HG03045 (cell line): ENCODE measurements at regions not wholly inside any gene's neighbourhood (a gene's known extent, or its start where the extent isn't known, plus 50 kb on each side); places are given as distances from the start of the nearest gene placed in this dataset.
"Not testable (repeated sequence)": the region's sequence is repeated elsewhere in the genome, so short reads cannot be mapped to it uniquely, and the experiment has no call there.

Experiments
- ATAC-seq: cut with Tn5 transposase; IDR thresholded peaks from one replicate; pipeline ENCODE4 v1.9.1; 2021; ENCODE audit warnings: mild to moderate bottlenecking, moderate library complexity; ENCODE audit not compliant: unreplicated experiment

DNA sequence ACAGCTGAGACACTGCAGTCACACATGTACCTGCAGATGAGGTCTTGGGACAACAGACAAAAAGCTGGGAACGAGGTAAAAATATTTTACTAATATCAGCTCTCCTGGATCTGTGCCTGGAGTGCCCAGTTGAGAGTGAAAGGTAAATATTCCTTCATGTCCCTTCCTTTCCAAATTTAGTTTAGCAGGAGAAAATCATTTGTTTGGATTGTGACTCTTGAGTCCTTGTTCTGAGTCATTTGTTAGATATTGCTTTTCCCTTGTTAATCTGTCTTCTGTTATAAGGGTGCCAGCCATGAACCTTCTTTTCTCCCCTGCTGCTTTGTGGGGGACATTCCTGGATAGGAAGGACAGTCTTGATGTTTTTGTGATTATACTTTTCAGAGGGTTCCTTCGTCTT is 329.2 kb downstream of the DSC3 start:
- no peak for ATAC-seq

DNA sequence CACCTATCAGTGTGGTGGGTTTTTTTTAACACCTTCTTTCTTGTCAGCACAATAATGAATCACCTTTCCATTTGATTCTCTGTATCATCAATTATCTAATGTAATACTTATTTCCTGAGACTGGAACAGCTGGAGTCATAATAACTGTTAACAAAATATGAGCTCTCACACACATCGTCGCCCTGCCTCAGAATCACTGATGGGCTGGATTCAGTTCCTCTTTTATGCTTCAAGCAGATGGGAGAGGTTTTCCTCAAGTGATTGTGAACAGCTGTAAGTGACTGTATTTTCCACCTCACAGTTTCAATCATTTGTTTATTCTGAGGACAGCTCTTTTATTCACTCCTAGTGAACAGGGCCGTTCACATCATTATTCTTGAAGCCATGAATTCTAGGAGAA is 330.2 kb downstream of the DSC3 start:
- peak; percentile 56 for ATAC-seq

DNA sequence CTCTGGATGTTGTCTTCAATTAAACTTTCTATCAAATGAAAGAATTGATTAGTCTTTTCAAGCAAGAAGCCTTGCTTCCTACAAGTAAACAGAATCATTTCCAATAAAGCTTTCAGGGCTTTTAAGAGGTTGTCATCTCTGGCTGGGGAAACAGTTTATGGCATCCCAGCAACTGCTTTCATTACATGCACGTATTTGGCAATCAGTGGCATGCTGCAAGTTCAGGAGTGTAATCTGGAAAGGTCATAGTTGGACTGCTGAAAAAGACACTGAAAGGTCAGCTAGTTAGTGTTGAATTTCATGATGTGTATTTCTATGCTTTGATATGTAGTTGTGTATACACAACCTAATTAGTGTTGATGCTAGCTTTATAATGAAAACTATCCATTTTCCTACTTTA is 332.9 kb downstream of the DSC3 start:
- ATAC-seq: no peak

DNA sequence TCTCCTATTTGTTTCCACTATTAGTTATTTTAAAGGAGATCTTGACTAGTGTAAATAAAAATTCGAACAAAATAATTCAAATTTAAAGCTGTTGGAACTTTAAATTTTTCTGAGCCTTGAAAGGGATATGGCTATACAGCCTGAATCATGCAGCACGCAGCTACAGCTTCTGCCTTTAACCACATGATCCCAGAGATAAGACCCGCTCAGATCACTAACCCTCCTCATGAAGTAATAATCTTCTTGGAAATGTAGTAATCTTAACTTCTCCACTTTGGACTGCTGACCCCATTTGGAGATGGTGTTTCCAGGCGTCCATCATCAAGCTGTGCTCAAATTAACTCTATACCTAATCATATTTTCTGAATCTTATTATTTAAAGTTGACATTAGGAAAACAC is 336.6 kb downstream of the DSC3 start:
- no peak for ATAC-seq

DNA sequence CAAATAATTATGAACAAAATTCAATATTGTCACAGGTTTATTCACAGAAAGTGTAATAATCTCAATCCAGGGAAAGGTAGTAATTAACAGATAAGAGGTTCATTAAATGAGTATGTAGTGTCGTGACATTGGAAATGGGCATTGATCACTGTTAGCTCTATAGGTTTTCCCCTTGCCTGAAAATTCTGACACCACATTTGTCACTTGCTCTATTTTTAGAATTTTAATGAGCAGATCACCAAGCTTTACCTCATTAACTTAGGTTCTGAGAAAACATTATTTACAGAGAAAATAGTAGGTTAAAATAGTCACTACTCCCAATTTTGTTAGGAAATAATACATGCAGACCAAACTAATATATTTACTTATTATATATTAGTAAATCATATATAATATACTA is 344.0 kb downstream of the DSC3 start:
- no peak for ATAC-seq

DNA sequence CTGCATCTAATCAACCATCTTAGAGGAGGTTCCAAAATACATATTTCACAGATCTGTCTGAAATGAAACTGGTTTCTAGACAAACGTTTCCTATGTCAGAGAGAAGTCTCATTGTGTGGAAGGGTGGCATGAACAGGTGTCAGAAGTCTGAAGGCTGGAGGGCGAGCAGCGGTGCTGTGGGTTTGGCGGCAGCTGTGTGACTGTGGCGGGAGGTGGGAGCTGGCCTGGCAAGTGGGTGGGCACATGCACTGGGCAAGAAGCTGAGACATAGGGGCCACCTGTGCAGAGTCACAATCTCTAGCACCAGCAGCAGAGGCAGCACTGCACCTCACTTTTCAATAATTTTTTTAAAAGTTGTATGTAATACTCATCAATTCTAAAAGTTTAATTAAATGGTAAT is 346.3 kb downstream of the DSC3 start:
- ATAC-seq: no peak

DNA sequence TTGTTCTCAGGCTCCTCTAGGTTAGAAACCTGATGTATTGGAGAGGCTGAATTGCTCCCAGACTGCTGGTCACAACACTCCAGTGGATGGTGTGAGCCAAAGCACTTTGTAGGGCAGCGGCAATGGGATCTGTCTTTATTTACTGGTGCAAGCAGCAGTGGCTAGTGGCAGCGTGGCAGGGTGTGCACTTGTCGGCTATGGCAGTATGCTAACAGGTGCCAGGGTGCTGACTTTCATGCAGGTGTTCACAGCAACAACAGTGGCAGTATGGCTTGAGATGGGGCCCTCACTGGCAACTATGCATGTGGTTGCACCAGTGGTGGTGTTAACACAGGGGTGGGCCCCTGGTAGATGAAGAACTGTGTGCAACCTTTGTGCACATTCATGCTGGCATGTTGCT is 347.8 kb downstream of the DSC3 start:
- ATAC-seq: no peak

DNA sequence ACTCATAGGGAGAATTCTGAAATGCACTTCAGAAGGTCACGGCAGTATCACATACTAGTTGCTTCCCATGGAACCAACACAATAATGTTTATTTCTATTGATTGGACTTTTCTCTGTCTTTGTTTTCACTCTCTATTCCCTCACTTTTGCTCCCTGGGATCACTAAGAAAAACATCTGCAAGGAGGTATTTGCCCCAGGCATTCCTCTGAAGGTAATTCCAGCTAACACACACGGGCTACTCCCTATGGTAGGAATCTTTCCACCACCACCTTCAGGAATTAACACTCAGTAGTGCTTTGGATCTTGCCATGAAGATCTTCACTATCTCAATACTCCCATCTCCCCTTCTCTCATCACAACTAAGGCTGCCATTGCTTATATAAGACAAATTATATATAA is 353.3 kb downstream of the DSC3 start:
- no peak for ATAC-seq

DNA sequence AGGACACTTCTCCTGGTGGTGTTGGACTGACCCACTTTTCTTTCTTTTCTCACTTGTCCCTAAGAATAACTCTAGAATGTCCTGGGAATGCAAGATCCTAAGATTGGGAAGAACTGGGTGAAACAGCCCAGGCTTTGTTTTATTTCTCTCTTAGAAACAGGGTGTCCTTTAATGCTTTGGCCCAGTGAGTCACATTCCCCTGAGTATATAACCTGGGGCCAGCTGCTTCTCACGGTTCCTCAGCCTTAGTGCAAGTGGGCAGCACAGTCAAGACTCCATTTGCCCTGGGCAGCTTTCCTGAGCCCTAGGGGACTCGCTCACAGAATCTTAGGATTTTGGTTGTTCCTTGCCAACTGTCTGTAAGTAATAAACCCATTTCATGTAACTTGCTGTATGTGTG is 355.0 kb downstream of the DSC3 start:
- ATAC-seq: no peak

DNA sequence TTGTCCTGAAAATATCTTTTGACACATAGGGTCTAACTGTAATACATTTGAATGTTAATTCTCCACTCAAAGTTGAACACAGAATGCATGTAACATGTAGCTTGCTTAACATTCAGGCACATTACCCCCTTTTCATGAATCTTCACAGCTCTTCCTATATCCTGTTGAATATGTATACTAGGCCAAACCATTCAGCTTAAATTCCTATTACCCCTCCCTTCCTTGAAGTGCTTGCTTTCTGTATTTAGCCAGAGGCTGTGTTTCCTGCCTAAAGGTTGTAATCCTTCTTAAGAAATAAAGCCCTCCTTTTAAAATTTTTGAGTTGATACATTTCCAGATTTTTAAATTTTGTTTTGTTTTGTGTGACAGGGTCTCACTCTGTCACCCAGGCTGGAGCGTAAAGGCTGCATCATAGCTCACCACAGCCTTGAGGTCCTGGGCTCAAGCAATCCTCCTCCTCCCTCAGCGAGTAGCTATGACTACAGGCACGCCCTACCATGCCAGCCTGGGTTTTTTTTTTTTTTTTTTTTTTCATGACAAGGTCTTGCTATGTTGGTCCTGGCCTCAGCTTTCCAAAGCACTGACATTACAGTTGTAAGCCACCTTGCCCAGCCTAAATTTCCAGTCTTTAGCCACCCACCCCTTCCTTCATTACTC is 357.6 kb downstream of the DSC3 start:
- ATAC-seq: no peak

DNA sequence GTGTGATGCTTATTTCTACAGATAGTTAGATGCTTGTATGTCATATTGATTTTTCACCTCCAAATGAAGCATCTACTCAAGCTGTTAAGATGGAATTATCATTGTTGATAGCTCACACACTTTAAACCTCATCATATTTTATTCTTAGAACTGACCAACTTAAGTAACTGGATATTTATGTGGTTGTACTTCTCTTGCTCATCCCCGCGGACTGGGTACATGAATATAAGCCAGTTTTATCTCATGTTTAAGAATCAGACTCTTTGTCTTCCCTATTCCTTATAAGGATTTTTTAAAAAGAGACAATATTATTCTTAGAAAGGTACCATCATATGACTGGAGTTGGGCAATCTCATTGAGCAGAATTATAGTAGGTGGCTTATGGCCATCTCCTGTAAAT is 358.7 kb downstream of the DSC3 start:
- ATAC-seq: no peak

DNA sequence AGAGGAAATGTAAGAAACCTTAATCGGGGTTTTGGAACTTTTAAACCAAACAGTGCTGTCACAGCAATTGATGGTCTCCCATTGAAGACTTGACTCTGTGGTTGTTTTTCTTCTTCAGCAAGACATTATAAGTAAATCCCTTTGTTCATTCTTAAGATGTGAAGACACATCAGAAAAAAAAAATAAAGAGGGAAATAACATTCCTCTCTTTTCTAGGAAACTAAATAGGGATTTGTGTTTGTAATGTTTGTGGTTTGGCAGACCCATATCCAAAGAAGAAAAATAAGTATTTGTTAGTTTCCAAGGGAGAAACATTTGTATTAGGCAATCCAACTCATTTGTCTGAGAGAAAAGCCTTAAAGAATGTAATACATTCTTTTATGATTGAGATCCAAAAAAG is 359.9 kb downstream of the DSC3 start:
- ATAC-seq: no peak

DNA sequence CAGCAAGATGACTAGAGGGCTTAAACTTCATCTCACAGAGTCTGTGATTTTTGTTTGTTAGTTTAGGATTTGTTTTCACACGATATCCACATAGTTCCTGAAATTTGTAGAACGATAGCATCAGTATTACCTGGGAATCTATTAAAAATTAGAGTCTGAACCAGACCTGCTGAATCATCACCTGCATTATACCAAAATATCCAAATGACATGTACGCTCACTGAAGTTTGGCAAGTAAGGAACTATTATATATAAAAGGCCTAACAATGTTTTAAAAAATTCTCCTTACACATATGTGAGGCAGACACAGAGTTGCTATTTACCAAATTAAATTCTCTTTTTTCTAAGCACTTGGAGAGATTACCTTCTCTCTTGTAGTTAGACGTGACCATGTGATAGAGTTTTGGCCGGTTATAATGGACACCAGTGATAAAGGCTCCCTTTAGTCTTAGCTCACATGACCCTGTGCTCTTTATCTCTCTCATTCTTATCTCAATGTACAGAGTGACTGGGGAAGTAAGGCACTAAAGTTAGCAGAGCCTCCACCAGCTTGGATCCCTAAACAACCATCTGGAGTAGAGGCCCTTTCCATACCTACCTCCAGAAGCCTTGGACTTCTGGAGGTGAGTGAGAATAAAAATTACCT is 363.1 kb downstream of the DSC3 start:
- ATAC-seq: no peak

DNA sequence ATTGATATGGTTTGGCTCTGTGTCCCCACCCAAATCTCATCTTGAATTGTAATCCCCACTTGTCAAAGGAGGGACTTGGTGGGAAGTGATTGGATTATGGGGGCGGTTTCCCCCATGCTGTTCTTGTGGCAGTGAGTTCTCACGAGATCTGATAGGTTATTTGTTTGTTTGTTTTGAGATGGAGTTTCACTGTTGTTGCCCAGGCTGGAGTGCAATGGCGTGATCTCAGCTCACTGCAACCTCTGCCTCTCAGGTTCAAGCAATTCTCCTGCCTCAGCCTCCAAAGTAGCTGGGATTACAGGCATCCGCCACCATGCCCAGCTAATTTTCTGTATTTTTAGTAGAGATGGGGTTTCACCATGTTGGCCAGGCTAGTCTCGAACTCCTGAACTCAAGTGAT is 364.7 kb downstream of the DSC3 start:
- not testable (repeated sequence) for ATAC-seq

DNA sequence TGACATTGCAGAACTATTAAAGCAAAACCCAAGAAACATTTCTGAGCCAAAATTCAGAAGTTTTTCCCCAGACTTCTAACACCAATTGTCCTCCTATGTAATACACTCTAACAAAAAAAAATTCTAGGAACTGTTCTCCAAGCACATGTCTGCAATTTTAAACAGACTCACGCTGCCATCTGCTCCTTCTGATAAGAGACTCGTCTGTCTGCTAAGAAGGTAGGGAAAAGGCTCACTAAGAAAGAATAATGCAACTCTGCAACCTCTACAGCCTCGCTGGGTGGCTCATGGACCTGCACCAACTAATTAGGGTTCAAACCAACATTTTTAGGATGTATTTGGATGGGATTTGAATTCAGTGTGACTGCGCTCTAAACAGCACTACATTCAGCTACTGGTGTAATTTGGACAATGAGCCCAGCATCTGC is 366.5 kb downstream of the DSC3 start:
- ATAC-seq: no peak

DNA sequence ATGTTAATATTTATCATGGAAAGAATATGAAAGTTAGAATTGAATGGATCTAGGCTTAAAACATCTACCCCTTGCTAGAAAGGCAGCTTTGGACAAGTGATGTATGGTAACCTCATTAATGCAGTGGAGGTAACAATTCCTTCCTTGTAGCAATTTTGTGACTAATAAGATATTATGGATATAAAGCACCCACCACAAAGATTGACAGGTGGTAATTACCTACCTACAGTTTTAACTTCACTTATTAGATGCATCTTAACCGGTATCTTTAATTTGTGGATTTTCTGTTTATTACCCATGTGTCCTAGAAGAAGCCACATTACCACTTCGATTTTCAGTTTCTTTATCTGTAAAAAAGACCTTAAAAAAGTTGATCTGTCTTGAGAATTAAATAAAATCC is 367.0 kb downstream of the DSC3 start:
- ATAC-seq: no peak

DNA sequence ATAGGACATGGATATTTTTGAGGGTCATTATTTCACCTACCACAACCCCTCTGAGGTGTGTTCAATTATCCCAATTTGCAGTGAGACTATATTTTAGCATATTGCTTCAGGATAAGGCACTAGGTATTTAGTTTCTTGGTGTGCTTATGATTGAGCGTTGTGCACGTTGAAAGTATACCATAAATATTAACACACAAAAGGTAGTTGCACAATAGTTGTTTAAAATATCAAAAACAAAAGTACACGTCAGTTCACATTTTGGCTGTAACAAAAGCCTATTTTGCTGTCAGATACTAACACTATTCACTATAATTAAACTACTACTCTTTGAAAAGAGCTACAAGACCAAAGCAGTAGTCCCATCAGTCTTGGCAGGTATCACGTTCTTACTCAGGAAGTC is 367.5 kb downstream of the DSC3 start:
- no peak for ATAC-seq

DNA sequence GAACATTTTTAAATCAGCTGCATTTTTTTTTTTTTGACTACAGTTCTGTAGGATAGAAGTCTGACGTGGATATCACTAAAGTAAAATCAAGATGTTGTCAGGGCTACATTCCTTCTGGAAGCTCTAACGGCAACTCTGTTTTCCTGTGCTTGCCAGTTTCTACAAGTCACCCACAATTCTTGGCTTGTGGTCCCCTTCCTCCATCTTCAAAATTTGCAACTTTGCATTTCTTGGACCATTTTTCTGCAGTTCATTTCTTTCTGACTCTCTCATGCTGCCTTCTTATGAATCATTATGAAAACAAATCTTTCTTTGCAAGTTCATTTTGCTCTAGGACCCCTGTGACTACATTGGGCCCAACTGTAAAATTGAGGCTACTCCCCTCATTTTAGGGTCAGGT is 367.9 kb downstream of the DSC3 start:
- ATAC-seq: no peak

DNA sequence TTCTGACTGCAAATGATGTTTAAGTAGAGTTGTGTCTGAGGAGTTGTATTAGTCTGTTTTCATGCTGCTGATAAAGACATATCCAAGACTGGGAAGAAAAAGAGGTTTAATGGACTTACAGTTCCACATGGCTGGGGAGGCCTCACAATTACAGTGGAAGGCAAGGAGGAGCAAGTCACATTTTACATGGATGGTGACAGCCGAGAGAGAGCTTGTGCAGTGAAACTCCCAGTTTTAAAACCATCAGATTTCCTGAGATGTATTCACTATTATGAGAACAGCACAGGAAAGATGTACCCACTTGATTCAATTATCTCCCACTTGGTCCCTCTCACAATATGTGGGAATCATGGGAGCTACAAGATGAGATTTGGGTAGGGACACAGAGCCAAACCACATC is 370.1 kb downstream of the DSC3 start:
- not testable (repeated sequence) for ATAC-seq

DNA sequence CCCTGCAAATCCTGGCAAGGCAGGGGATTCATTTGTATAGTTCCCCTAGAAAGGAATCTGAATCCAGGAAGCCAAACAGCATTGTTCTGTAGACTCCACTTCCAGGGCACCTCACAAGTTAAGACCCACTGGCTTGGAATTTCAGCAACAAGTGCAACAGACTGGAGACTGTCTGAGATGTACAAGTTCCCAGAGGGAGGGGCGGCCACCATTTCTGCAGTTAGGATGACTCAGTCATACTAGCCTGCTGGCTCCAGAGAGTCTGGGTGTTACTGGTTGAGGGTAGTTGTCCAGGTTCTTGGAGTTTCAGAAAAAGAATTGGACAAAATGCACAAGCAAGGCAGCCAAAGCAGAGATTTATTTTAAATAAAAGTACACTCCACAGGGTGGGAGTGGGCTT is 384.2 kb downstream of the DSC3 start:
- ATAC-seq: no peak

DNA sequence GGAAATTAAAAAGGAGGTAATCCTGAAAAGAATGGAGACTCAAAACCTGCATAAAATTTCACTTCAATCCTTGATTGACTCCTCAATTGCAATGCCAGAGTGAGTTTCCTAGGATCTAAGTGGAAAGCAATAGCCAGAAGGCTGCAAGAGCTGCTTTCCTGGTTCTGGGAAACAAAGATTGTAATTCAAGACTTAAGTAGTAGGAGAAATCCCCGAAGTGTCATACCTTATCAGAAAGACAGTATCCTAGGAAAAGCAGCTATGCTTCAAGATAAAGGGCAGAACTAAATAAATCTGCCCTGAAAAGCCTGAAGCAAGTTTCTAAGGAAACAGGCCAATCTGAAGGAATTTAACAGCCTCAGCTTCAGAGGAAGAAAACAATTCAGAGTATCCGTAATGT is 390.2 kb downstream of the DSC3 start:
- ATAC-seq: no peak

DNA sequence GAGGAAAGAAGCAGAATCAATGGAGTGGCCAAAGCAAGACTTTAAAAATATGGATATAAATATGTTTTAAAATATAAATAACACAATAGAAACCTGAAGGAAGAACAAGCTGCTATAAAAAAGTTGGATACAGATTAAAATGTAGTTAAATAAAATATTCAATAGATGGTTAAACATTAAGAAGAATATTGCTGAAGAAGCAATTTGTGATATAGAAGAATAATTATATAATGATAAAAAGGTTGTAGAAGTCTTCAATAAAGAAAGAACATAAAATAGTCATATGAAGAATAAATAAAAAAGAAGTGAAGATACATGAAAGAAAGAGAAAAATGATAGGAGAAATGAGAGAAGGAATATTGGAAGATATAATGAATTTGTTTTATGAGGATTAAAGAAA is 392.0 kb downstream of the DSC3 start:
- ATAC-seq: no peak

DNA sequence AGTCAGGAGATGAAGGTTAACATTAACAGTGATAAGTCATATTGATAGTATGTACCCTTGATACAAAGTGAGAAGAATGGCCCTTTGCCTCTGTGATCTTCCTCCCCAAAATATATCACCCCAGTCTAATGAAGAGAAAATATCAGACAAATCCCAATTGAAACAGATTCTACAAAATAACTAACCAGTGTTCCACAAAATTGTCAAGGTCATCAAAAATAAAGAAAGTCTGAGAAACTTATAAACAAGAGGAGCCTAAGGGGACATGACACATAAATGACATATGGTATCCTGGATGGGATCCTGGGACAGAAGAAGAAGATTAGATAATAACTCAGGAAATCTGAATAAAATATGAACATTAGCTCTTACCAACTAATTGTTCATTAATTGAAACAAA is 398.4 kb downstream of the DSC3 start:
- no peak for ATAC-seq
